Cardiac fibroblast (primary cell): ENCODE measurements at regions not wholly inside any gene's neighbourhood (a gene's known extent, or its start where the extent isn't known, plus 50 kb on each side); places are given as distances from the start of the nearest gene placed in this dataset.

Experiments used
- DNase-seq, 2 donors: peaks; one replicate each; pipeline versions ENCODE4 v3.0.0 to v3.0.0-alpha.2; 2010; ENCODE audit warnings: low read depth in 2 of 2
- H3K4me3 ChIP-seq, 2 donors: replicated peaks in 1 of 2; 1 replicate in 1 of 2; 2 replicates in 1 of 2; pipeline ENCODE4 v1.5.1; 2011; ENCODE audit warnings: low read depth in 2 of 2, low read length in 2 of 2, mild to moderate bottlenecking in 2 of 2, moderate library complexity in 1 of 2
- TF ChIP-seq, protein P1 (sequence below): IDR thresholded peaks from one replicate; pipeline ENCODE4 v1.5.1; 2011; ENCODE audit warnings: low read depth, mild to moderate bottlenecking, low read length, inconsistent platforms

DNA sequence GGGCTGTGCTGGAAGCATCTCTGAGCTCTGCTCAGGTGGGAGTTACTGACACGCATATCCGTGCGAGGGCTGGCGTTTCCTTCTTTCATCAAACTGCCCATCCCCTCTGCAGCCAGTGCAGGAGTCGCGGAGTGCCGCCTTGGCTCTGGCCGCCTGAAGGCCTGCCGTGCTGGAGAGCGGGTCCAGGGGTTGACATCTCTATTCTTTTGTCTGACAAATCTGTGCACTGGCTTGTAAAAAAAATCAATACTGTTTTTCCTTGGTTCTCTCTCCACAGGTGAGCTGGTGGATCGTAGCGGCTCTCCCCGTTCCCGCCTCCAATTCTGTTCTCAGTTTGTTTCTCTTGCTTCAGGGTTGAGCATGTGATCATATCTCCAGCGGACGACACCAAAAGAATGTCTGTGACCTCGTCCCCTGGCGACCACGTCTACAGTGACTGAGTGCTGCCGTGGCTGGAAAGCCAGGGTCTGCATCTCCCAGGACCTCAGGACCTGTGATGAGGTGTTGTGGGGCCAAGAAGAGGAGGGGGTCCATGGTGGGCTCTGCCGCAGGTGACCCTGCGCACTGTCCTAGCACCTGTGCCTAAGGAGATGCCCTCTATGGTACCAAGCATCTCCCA is 214.3 kb upstream of the IRX4 start:
- no peak for DNase-seq
- H3K4me3 ChIP-seq, result no peak overlapping the region
- TF ChIP-seq, protein P1, sequence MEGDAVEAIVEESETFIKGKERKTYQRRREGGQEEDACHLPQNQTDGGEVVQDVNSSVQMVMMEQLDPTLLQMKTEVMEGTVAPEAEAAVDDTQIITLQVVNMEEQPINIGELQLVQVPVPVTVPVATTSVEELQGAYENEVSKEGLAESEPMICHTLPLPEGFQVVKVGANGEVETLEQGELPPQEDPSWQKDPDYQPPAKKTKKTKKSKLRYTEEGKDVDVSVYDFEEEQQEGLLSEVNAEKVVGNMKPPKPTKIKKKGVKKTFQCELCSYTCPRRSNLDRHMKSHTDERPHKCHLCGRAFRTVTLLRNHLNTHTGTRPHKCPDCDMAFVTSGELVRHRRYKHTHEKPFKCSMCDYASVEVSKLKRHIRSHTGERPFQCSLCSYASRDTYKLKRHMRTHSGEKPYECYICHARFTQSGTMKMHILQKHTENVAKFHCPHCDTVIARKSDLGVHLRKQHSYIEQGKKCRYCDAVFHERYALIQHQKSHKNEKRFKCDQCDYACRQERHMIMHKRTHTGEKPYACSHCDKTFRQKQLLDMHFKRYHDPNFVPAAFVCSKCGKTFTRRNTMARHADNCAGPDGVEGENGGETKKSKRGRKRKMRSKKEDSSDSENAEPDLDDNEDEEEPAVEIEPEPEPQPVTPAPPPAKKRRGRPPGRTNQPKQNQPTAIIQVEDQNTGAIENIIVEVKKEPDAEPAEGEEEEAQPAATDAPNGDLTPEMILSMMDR, result no peak

DNA sequence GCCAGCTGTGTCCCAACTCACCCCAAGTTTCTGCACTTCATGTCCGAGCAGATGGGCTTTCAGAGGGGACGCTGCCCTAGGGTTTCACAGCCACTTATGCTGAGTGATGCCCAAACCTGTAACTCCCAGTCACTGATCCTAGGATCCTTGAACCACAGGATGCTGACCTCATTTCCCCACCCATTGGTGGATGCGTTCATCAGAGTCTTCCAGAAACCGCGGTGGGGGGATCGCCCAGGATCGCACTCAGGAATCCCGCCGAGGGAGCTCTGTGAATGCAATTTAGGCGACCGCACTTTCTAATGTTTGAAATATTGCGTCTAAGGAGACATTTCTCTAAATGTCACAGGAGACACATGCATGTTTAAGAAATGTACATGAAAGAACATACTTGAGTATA is 212.3 kb upstream of the IRX4 start:
- TF ChIP-seq, protein P1, result no peak
- no peak for DNase-seq
- H3K4me3 ChIP-seq, result no peak overlapping the region

DNA sequence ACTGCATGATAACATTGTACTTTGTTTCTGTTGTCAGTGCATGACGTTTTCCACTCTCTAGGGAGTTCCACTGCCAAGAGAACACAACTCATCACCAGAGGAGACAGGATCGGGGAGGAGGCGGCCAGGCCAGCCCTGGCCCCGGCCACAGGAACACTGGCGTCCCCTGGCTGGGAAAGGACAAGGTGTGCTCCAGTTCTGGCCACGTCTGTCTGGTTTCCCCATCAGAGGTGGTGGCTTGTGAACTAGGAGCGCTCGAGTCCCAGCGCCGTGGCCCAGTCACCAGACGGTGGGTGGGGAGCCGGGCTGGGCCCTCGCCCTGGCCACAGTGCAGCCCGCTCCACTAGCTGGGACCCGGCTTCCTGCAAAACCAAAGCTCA is 211.9 kb upstream of the IRX4 start:
- H3K4me3 ChIP-seq, result no peak overlapping the region
- DNase-seq, result peak; percentile 4 to 49
- TF ChIP-seq, protein P1, result no peak

DNA sequence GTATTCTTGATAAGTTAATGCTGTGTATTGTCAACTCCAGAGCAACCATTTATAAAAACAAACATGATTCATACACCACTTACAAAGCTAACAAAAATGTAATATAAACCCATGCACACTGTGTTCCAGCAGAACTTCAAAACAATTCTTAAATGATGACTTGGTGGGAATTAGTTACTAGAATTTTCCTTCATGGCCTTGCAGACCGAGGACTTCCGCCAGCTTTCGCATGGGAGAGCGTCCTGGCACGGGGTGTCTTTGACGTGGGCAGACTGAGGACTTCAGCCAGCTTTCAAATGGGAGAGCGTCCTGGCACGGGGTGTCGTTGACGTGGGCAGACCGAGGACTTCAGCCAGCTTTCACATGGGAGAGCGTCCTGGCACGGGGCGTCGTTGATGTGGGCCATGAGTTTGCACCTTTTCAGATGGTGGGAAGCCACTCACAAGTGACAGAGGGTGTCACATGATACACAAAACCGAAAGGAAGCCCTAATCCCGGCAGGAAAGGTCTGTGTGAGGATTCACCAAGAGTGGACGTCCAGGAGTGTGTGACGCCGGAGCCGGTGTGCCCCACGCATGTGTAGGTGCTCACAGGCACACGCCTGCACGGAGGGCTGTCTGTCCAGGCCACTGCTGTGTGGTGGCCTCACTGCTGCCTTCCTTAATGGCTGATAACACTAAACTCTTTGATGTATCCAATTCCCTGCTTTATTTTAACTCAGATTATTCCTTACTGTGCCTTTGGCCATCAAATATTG is 211.3 kb upstream of the IRX4 start:
- TF ChIP-seq, protein P1, result no peak
- no peak overlapping the region for H3K4me3 ChIP-seq
- peak; percentile 72 to 86 for DNase-seq

DNA sequence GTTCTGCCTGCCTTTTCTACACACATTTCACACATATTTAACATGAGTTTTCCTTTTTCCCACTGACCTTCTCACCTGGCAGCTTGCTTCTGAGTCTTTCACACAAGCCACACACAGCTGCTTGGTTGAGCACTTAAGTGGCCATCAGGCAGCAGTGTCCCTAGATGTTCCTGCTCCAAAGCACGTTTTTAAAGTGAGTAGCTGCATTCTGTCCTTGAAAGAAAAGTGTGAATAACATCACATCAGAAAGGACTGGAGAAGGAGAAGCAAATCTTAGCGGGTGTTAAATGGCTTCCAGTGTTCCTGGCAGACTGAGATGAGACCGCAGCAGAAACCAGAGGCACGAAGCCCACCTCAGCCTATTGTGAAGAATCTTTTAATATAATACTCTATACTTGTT is 209.2 kb upstream of the IRX4 start:
- DNase-seq, result no peak
- no peak overlapping the region for H3K4me3 ChIP-seq
- TF ChIP-seq, protein P1, result no peak

DNA sequence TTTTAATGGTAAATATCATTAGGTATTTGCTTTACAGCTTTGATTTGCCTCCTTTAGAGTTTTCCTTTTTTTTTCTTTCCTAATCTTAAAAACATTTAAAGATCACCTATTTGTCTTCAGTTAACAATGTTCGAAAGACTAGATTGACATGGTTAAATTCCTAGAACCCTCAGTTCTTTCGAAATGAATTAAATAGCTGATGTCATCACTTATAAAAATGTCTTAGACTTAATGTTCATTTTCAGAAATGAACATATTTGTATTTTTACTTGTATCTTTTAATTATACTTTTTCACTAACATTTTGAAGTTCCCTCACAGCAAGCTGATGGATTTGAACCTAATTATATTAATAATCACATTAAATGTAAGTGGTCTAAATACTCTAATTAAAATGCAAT is 205.3 kb upstream of the IRX4 start:
- TF ChIP-seq, protein P1, result no peak
- H3K4me3 ChIP-seq, result no peak overlapping the region
- no peak for DNase-seq
